ENCODE measurements at regions not wholly inside any gene's neighbourhood (a gene's known extent, or its start where the extent isn't known, plus 50 kb on each side); places are given as distances from the start of the nearest gene placed in this dataset.
"Not testable (repeated sequence)": the region's sequence is repeated elsewhere in the genome, so short reads cannot be mapped to it uniquely, and the experiment has no call there.

DNA sequence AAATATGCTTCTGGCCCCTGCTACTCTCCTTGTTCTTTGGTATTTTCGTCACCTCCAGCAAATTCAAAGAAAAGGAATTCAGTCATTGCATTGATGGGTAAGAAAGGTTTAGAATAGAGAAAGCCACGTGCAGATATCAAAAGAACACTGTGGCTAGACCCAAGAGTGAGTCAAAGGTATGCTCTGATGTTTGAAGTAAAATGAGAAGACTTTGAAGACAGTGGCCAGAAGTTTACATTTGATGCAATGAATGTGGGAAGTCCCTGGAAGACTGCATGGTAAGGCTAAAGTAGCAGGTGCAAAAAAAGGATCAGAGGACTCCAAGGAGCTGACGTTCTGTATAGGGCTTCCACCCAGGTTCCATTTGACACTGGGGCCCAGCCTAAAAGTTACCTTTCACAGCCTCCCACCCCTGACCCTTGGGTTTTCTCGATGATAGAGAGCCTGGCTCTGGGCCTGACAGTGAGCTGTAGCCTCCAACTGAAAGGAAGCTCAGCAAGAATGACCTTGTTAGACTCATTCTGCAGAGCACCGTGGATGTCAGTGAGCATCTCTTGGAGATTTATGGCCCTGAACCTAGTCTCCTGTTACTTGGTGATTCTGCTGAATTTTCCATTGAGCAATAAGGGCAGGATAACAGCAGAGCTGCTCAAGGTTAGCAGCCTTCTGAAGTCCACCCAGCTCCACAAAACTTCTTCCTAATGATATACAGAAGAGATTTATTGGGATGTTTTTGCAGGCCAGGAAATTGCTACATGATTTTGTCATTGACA lies 223.7 kb upstream of the RBBP8 start:
- TF ChIP-seq, protein P1, sequence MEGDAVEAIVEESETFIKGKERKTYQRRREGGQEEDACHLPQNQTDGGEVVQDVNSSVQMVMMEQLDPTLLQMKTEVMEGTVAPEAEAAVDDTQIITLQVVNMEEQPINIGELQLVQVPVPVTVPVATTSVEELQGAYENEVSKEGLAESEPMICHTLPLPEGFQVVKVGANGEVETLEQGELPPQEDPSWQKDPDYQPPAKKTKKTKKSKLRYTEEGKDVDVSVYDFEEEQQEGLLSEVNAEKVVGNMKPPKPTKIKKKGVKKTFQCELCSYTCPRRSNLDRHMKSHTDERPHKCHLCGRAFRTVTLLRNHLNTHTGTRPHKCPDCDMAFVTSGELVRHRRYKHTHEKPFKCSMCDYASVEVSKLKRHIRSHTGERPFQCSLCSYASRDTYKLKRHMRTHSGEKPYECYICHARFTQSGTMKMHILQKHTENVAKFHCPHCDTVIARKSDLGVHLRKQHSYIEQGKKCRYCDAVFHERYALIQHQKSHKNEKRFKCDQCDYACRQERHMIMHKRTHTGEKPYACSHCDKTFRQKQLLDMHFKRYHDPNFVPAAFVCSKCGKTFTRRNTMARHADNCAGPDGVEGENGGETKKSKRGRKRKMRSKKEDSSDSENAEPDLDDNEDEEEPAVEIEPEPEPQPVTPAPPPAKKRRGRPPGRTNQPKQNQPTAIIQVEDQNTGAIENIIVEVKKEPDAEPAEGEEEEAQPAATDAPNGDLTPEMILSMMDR (IDR thresholded peaks at IDR 0.05; ENCODE audit: insufficient read depth, low read depth, low read length): no peak
- H3K4me3 ChIP-seq (ENCODE audit: low read depth, low read length): no peak overlapping the region
- DNase-seq (ENCODE audit: low read depth): peak; percentile 80

DNA sequence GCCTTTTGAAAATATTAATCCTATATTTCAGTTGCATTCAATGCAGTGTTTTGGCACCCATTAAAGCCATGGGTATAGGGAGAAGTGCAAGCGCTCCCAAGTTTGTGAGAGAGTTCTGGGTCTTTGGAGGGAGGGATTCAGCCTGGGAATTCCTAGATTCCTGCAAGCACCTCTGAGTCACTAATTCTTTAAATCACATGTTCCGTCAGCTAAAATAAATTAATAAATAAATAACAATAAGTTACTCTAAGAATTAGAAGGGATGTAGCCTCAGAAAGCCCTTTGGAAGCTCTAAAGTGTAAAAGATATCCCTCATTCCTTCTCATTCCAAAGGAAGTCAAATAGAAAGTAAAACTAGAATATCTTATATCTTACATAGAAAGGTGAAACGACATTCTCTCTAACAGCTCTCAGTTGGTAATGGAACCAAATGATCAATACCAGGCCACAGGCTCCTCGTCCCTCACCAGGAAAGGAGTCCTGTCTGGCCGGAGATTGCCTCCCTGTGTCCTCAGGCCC lies 222.4 kb upstream of the RBBP8 start:
- peak overlapping the region; percentile 55 for H3K4me3 ChIP-seq (ENCODE audit: low read depth, low read length)
- DNase-seq (ENCODE audit: low read depth): no peak
- TF ChIP-seq, protein P1 (IDR thresholded peaks at IDR 0.05; ENCODE audit: insufficient read depth, low read depth, low read length): no peak

DNA sequence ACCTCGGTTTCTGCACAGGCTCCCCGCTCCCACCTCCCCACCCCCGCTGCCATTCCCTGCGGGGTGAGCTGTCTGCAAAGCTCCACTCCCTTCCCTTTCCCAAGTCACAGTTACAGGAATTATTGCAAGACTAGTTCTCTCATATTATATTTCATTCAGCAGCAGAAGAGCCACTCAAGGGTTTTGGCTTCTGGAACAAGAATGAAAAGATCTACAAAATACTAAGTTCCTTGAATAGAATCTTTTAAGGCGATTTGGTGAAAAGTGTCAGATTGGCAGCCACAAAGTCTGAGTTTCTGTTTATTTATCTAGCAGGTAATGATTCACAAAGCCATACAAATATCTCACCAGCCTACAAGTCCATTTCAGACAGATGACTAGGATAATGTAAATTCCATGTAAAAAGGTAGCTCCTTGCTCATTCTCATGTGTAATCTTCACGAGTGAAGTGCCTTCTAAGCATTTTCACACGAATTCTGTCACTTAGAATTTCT lies 221.9 kb upstream of the RBBP8 start:
- TF ChIP-seq, protein P1 (IDR thresholded peaks at IDR 0.05; ENCODE audit: insufficient read depth, low read depth, low read length): no peak
- peak; percentile 50 for DNase-seq (ENCODE audit: low read depth)
- H3K4me3 ChIP-seq (ENCODE audit: low read depth, low read length): peak overlapping the region; percentile 55

DNA sequence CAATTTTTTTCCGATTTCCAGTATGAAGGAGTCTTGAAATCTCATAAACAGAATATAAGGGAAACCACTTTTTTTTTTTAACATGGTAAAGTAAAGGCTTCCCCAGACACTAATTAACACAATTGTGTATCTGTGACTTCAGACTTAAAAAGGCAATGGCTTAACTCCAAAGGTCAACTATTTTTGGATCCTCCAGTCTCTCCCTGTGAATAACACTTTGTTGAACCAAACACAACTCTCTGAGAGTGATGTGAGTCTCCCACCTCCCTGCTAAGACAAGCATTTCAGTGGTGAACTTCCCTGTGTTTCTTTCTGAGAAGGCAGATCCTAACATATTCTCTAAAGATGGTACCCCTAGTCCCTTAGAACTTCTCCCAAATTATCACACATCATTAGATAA lies 219.6 kb upstream of the RBBP8 start:
- TF ChIP-seq, protein P1 (IDR thresholded peaks at IDR 0.05; ENCODE audit: insufficient read depth, low read depth, low read length): no peak
- no peak for DNase-seq (ENCODE audit: low read depth)
- no peak overlapping the region for H3K4me3 ChIP-seq (ENCODE audit: low read depth, low read length)

DNA sequence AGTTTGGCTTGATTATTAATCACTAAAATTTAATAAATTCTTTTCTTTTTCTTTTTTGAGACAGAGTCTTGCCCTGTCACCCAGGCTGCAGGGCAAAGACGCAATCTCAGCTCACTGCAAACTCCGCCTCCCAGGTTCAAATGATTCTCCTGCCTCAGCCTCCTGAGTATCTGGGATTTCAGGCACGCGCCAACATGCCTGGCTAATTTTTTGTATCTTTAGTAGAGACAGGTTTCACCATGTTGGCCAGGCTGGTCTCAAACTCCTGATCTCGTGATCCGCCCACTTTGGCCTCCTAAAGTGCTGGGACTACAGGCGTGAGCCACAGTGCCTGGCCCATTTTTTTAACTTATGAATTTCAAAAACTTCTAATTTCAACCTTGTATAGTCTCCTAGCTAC lies 215.6 kb upstream of the RBBP8 start:
- not testable (repeated sequence) for DNase-seq (ENCODE audit: low read depth); H3K4me3 ChIP-seq (ENCODE audit: low read depth, low read length)

DNA sequence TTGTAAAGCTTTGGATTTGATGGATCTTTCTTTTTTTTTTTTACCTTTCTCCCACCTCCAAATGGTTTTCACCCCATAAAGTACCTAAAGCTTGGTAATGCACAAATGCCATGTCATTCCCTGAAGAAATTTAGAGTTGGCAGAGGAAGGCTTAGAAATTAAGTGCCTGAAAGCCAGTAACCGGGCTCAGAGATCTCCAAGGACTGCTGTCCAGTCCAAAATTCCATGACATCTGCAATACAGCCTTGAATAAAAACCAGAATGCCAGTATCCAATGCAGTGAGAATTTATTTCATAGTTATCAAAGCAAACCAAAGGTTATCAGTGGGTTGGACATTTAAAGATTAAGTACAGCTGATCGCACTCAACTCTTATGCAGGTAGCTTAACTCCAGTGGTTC lies 209.9 kb upstream of the RBBP8 start:
- DNase-seq (ENCODE audit: low read depth): no peak
- TF ChIP-seq, protein P1 (IDR thresholded peaks at IDR 0.05; ENCODE audit: insufficient read depth, low read depth, low read length): no peak
- no peak overlapping the region for H3K4me3 ChIP-seq (ENCODE audit: low read depth, low read length)

DNA sequence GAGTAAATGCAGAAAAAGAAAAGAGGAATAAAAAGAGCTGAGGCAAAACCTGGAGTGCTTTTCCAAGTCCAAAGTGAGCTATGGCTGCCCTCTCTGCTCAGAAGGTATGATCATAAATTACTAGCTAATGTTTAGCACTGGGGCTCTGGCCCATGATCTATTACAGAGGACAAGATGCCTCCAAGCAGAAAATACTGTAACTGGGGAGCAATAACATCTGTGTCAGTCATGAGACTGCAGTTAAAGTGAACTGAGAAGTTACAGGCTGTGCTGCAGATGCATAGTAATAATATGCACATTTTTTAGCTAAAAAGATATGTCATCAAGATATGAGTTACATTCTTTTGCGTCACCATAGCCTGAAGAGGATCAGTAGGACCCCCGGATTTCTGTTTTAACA lies 209.4 kb upstream of the RBBP8 start:
- peak; percentile 33 for DNase-seq (ENCODE audit: low read depth)
- H3K4me3 ChIP-seq (ENCODE audit: low read depth, low read length): no peak overlapping the region
- TF ChIP-seq, protein P1 (IDR thresholded peaks at IDR 0.05; ENCODE audit: insufficient read depth, low read depth, low read length): no peak
